HepG2 (cell line): ENCODE measurements at regions not wholly inside any gene's neighbourhood (a gene's known extent, or its start where the extent isn't known, plus 50 kb on each side); places are given as distances from the start of the nearest gene placed in this dataset.

ENCODE experiments used
- BCL3 ChIP-seq: sonication (generic); formaldehyde crosslinking; IDR thresholded peaks from 2 replicates; pipeline ENCODE4 v1.5.1; 2020; ENCODE audit warnings: mild to moderate bottlenecking, missing genetic modification reagents, moderate library complexity
- CEBPG ChIP-seq: IDR thresholded peaks from 2 replicates; pipeline ENCODE4 v1.6.1; 2016
- CTCF ChIP-seq: sonication (generic); formaldehyde crosslinking; IDR thresholded peaks from 2 replicates; pipeline ENCODE4 v1.5.0; 2020; ENCODE audit warnings: mild to moderate bottlenecking, missing genetic modification reagents, moderate library complexity
- FUBP1 ChIP-seq: sonication (generic); formaldehyde crosslinking; IDR thresholded peaks from 2 replicates; pipeline ENCODE4 v1.5.1; 2020; ENCODE audit warnings: missing genetic modification reagents, mild to moderate bottlenecking, borderline replicate concordance
- NFIC ChIP-seq: IDR thresholded peaks from 2 replicates; pipeline ENCODE4 v1.6.1; 2012; ENCODE audit warnings: mild to moderate bottlenecking, low read length, inconsistent platforms
- NFYB ChIP-seq: sonication (generic); formaldehyde crosslinking; IDR thresholded peaks from 2 replicates; pipeline ENCODE4 v1.4.0; 2020; ENCODE audit warnings: missing genetic modification reagents
- RNF2 ChIP-seq: fragments of 450-650 bp; conservative IDR thresholded peaks from 2 replicates; pipeline ENCODE4 v1.6.1; 2016; ENCODE audit warnings: low read depth
- SETDB1 ChIP-seq: sonication (generic); formaldehyde crosslinking; IDR thresholded peaks from 2 replicates; pipeline ENCODE4 v1.5.1; 2020; ENCODE audit warnings: missing genetic modification reagents, mild to moderate bottlenecking, borderline replicate concordance
- ZNF747 ChIP-seq: sonication (generic); formaldehyde crosslinking; IDR thresholded peaks from 2 replicates; pipeline ENCODE4 v1.8.1; 2023; ENCODE audit warnings: missing genetic modification reagents, mild to moderate bottlenecking, borderline replicate concordance

- TF ChIP-seq NFIC (no peak), CEBPG (CRISPR knock-in tag) (no peak), RNF2 (no peak), NFYB (CRISPR knock-in tag) (no peak), ZNF747 (CRISPR knock-in tag) (no peak), BCL3 (no peak), SETDB1 (no peak), CTCF (no peak), FUBP1 (CRISPR knock-in tag) (no peak)
These were observed 365.1 kb upstream of the CXorf51A start for GRCh38 chrX:147179625-147180024.
